ENCODE measurements at regions not wholly inside any gene's neighbourhood (a gene's known extent, or its start where the extent isn't known, plus 50 kb on each side); places are given as distances from the start of the nearest gene placed in this dataset.
"Not testable (repeated sequence)": the region's sequence is repeated elsewhere in the genome, so short reads cannot be mapped to it uniquely, and the experiment has no call there.

DNA sequence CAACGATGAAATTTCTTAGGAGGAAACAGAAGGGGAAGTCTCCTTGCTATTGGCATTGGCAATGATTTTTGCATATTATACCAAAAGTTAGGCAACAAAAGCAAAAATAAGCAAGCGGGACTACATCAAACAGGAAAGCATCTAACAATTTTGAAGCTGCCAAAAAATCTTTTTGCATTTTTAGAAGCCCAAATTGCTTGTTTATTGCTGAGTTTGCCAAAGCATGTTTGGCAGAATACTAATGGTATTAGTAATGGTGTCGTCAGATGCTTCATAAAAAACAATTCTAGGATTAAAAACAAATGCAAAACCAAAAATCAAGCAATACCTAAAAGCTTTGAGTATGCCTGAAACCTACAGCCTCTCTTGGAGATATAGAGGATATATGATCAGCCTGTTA, 80.0 kb downstream of the GALR1 start:
- no peak overlapping the region for H3K27ac Mint-ChIP-seq
- DNase-seq (ENCODE audit: low spot score in 2 of 2) (no peak), ATAC-seq (no peak)
- H3K36me3 Mint-ChIP-seq, result peaks cover 0 to 9% of the 10 kb centered on the region in 2 donors
- H3K9me3 Mint-ChIP-seq, result peaks cover 4 to 5% of the 10 kb centered on the region in 2 donors

DNA sequence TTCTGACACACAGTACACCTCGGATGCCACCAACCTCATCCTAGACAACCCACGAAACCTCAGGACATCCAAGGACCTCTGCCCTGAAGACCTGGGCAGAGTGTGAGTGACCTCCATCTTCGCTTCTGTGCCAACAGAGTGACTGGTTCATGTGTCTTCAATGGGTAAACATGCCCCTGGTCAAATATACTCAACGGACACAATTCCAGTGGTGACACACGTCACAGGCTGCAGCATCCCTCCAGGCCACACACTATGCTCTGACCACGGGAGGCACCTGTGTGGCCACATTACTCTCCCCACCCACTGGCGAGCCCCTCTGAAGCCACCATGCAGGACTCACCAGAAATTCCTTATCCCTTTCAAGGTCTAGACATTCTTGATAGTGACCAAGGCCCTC, 85.2 kb downstream of the GALR1 start:
- no peak for ATAC-seq
- H3K9me3 Mint-ChIP-seq, result no peaks in the 10 kb centered on the region
- no peak overlapping the region for H3K27ac Mint-ChIP-seq
- H3K36me3 Mint-ChIP-seq, result no peaks in the 10 kb centered on the region
- DNase-seq (ENCODE audit: low spot score in 2 of 2), result no peak

DNA sequence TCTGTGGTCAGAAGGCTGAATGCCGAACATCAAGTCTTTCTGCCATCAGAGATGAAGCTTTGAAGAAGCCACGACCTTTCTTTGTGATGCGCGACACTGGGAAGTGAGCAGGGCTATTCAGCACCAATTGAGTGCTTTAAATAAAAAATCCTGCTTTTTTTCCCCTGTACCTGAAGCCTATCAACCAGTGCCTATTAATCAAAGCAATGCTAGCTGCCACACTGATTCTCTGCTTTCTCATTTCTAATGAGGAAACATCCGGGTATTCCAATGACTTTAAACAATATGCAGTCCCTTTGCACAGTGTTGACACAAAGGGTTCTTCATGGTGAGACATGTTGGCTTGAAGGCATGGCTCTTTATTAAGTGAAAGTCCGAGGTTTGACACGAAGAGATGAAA, 88.0 kb downstream of the GALR1 start:
- no peak for DNase-seq (ENCODE audit: low spot score in 2 of 2)
- ATAC-seq, result no peak
- H3K27ac Mint-ChIP-seq, result no peak overlapping the region
- no peaks in the 10 kb centered on the region for H3K36me3 Mint-ChIP-seq
- H3K9me3 Mint-ChIP-seq, result no peaks in the 10 kb centered on the region

- no peak for DNase-seq (ENCODE audit: low spot score in 2 of 2)
- Mint-ChIP-seq H3K9me3 (no peaks in the 10 kb centered on the region), H3K36me3 (no peaks in the 10 kb centered on the region), H3K27ac (no peak overlapping the region)
- no peak for ATAC-seq
Observed at GRCh38 chr18:77339093-77339492, 89.4 kb downstream of the GALR1 start.

DNA sequence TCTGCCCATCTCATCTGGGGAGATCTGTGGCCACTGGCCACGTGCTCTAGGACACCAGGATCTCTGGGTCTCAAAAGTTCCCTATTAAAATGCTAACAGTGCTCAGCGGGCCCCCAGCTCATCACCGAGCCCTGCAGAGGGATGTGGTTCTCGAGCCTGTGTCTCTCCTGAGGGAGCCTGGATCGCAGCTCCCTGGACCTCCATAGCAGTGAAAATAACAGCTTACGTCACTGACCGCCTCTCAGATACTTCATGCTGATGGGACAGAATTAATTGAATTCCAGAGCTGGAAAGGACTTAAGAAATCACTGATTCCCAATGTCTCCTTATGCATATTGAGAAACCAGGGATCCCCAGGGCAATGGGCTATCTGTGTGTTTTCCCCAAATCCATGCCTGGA, 90.0 kb downstream of the GALR1 start:
- no peaks in the 10 kb centered on the region for H3K36me3 Mint-ChIP-seq
- DNase-seq (ENCODE audit: low spot score in 2 of 2) (no peak), ATAC-seq (no peak)
- H3K27ac Mint-ChIP-seq, result no peak overlapping the region
- H3K9me3 Mint-ChIP-seq, result no peaks in the 10 kb centered on the region

- H3K36me3 Mint-ChIP-seq, result no peaks in the 10 kb centered on the region
- DNase-seq (ENCODE audit: low spot score in 2 of 2) (no peak), ATAC-seq (no peak)
- H3K27ac Mint-ChIP-seq, result no peak overlapping the region
- no peaks in the 10 kb centered on the region for H3K9me3 Mint-ChIP-seq
Observed at GRCh38 chr18:77340815-77341214, 91.2 kb downstream of the GALR1 start.

GRCh38 chr18:77341527-77342325, 92.1 kb downstream of the GALR1 start:
- no peak overlapping the region for H3K27ac Mint-ChIP-seq
- no peak for DNase-seq (ENCODE audit: low spot score in 2 of 2)
- no peaks in the 10 kb centered on the region for H3K9me3 Mint-ChIP-seq
- no peak for ATAC-seq
- no peaks in the 10 kb centered on the region for H3K36me3 Mint-ChIP-seq

GRCh38 chr18:77342736-77343135, 93.1 kb downstream of the GALR1 start:
- no peak overlapping the region for H3K27ac Mint-ChIP-seq
- ATAC-seq, result no peak

DNA sequence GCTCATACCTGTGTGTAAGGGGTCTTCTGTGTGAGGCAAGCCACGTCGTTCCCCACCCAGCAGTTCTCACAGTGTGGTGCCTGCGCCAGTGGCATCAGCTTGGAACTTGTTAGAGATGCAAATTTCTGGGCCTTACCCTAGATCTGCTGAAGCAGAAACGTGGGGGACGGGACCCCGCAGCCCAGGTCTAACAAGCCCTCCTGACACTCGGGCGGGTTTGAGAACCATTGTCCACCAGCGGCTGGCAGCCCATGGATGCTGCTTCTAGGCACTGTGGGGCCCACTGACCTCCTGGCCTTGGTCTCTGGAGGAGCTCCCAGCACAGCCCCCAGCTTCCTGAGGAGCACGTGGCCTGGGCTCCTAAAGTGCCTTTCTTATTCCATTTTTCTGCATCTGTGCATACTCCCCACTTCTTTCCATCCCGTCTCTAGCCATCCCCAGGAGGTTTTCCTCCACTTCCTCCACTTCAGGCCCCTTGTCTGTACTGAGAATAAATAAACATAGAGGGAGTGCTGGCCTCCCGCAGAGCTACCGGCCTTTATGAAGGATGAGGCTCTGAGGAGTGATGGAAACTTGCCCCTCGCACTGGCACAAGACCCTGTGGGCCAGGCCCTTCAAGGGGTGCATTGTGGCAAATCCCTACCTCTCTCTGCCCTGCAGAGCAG, 94.3 kb downstream of the GALR1 start:
- ATAC-seq (no peak), DNase-seq (ENCODE audit: low spot score in 2 of 2) (no peak)
- no peak overlapping the region for H3K27ac Mint-ChIP-seq
- no peaks in the 10 kb centered on the region for H3K9me3 Mint-ChIP-seq
- H3K36me3 Mint-ChIP-seq, result no peaks in the 10 kb centered on the region

More at GRCh38 chr18:77342736-77343135, 93.1 kb downstream of the GALR1 start:
- Mint-ChIP-seq H3K9me3 (no peaks in the 10 kb centered on the region), H3K36me3 (no peaks in the 10 kb centered on the region)
- no peak for DNase-seq (ENCODE audit: low spot score in 2 of 2)

DNA sequence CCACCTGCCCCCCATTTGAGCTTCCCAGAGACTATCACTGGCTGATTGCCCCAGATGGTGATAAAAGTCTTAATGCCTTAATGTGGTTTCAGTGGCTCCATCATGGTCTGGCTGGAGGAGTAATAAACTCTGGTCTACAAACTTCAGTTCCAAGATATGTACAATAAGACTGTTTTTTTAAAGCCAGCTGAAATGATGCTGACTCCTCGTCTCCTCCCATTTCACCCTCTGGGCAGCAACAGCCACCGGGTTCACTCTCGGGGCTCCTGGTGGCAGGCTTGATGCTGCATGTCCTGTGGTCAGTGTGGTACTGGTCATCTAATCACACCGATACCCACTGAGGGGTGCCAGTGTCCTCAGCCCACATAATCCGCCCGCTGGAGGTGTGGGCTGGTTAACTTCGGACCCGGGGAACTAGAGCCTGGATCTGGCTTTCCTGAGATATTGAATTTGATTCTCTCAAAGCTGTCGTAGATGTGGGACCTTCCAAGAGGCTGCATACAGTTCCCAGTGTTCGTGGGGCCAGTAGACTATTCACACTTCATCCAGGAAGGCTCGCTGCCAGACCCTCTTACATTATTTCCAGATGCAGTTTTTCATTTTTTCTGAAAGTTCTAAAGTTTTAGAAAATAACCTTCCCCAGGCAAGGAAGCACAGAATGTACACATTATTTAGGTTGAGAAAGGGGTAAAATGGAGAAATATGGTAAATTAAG, 95.3 kb downstream of the GALR1 start:
- DNase-seq (ENCODE audit: low spot score in 2 of 2), result no peak
- no peak for ATAC-seq
- Mint-ChIP-seq H3K9me3 (peaks cover 0 to 4% of the 10 kb centered on the region in 2 donors), H3K36me3 (no peaks in the 10 kb centered on the region), H3K27ac (no peak overlapping the region)

DNA sequence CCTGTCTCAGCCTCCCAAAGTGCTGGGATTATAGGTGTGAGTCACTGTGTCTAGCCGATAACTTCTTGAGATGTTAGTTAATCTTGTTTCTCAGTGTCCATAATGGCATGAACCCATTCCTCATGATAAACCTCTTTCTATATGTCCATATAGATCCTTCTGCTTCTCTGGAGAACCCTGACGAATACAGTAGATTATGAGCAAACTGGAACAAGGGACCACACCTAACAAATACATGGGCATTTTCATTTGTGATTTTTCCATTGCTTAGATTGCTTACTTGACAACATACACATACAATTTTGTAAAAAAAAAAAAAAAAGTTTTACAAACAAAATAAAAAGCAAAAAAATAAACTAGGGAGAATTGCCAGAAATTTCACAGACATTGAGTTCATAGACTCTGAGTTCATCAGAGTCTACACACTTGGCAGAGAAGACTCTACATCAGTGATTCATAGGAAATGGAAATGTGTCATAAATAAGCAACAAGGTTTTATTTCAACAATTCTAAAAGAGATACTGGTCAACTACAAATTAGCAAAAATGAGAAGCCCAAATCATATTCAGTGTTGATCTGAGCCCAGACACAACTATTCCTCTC, 96.7 kb downstream of the GALR1 start:
- Mint-ChIP-seq H3K36me3 (no peaks in the 10 kb centered on the region), H3K9me3 (peaks cover 0 to 10% of the 10 kb centered on the region in 2 donors), H3K27ac (no peak overlapping the region)
- ATAC-seq, result no peak
- no peak for DNase-seq (ENCODE audit: low spot score in 2 of 2)

DNA sequence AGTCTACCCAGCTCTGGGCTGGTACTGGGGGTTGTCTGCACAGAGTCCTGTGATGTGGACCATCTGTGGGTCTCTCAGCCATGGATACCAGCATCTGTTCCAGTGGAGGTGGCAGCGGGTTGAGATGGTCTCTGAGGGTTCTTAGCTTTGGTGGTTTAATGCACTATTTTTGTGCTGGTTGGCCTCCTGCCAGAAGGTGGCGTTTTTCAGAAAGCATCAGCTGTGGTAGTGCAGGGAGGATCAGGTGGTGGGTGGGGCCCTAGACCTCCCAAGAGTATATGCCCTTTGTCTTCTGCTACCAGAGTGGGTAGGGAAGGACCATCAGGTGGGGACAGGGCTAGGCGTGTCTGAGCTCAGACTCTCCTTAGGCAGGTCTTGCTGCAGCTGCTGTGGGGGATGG, 103.7 kb downstream of the GALR1 start:
- H3K36me3 Mint-ChIP-seq; H3K27ac Mint-ChIP-seq; DNase-seq (ENCODE audit: low spot score in 2 of 2); ATAC-seq: not testable (repeated sequence)
- peaks cover 0 to 15% of the 10 kb centered on the region in 2 donors for H3K9me3 Mint-ChIP-seq

- ATAC-seq, result peak in 1 of 2 donors; percentile 64
- no peak for DNase-seq (ENCODE audit: low spot score in 2 of 2)
- H3K27ac Mint-ChIP-seq, result peak overlapping the region in 1 of 2 donors; percentile 24
- H3K36me3 Mint-ChIP-seq, result peaks cover 12 to 29% of the 10 kb centered on the region in 2 donors
- H3K9me3 Mint-ChIP-seq, result peaks cover 32 to 34% of the 10 kb centered on the region in 2 donors
Observed at GRCh38 chr18:77359561-77360314, 110.1 kb downstream of the GALR1 start.

DNA sequence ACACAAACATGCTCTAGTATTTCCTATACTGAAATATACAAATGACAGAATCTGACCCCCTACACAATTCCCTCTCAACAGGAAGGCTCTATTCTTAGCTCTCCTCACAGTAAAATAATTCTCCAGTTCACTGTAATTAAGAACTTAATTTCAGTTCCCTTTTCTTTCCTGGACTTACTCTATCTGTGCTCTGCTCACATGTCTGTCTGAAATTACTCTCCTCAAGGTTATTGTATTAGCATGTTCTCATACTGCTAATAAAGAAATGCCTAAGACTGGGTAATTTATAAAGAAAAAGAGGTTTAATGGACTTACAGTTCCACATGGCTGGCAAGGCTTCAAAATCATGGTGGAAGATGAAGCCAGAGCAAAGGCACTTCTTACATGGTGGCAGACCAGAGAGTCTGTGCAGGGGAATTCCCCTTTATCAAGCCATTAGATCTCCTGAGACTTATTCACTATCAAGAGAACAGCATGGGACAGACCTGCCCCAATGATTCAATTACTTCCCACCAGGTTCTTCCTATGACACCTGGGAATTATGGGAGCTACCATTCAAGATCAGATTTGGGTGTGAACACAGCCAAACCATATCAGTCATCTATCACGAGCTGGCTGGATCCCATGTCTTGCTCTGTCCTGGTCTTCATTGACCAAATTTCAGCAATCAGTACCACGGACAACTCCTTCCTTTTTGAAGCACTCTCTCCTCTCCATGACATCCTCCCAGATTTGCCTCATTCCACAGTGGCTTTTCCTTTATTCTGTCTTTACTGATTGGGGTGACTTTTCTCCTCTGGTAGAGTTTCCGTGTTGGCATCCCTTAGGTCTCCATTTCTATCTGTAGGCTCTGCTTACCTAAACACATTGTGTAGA, 110.9 kb downstream of the GALR1 start:
- peaks cover 32 to 34% of the 10 kb centered on the region in 2 donors for H3K9me3 Mint-ChIP-seq
- DNase-seq (ENCODE audit: low spot score in 2 of 2), result no peak
- peaks cover 12 to 29% of the 10 kb centered on the region in 2 donors for H3K36me3 Mint-ChIP-seq
- no peak overlapping the region for H3K27ac Mint-ChIP-seq
- no peak for ATAC-seq

GRCh38 chr18:77361382-77361781, 111.7 kb downstream of the GALR1 start:
- no peak for DNase-seq (ENCODE audit: low spot score in 2 of 2)
- no peak for ATAC-seq
- Mint-ChIP-seq H3K27ac (no peak overlapping the region), H3K9me3 (peaks cover 32 to 34% of the 10 kb centered on the region in 2 donors), H3K36me3 (peaks cover 12 to 29% of the 10 kb centered on the region in 2 donors)
